ENCODE measurements at regions not wholly inside any gene's neighbourhood (a gene's known extent, or its start where the extent isn't known, plus 50 kb on each side); places are given as distances from the start of the nearest gene placed in this dataset.

- Mint-ChIP-seq H3K4me1 (peaks cover 9% of the 10 kb centered on the region), H3K9me3 (ENCODE audit: insufficient read depth) (no peaks in the 10 kb centered on the region), H3K4me3 (no peak overlapping the region), H3K27me3 (peaks cover 39% of the 10 kb centered on the region), H3K27ac (no peak overlapping the region)
- ChIA-PET POLR2A (no interaction called here), CTCF (no interaction called here)
- Histone ChIP-seq H3K36me3 (replicated peaks in 1 of 2; ENCODE audit: control extremely low read depth in 1 of 2, control insufficient read depth in 1 of 2, extremely low read depth in 1 of 2, insufficient read depth in 2 of 2, low read length in 1 of 2) (no peaks in the 10 kb centered on the region), H3K4me2 (replicated peaks; ENCODE audit: low read depth, low read length, poor library complexity, severe bottlenecking) (no peak overlapping the region), H3K4me3 (ENCODE audit: control extremely low read depth in 1 of 5, extremely low read depth in 1 of 5, insufficient read depth in 1 of 5, low read depth in 2 of 5, low read length in 4 of 5) (no peak overlapping the region), H3K9ac (ENCODE audit: low read length) (no peak overlapping the region), H3K79me2 (ENCODE audit: control insufficient read depth, insufficient read depth, low read length) (no peaks in the 10 kb centered on the region), H3K27ac (ENCODE audit: low read length in 2 of 2) (no peak overlapping the region), H3K9me3 (ENCODE audit: control extremely low read depth in 1 of 3, control insufficient read depth in 2 of 3, insufficient read depth in 1 of 3, low read length in 2 of 3) (peaks cover 0 to 2% (median 0%) of the 10 kb centered on the region in 3 donors), H4K20me1 (ENCODE audit: control insufficient read depth, insufficient read depth, low read length, poor library complexity, severe bottlenecking) (no peaks in the 10 kb centered on the region), H3K4me1 (ENCODE audit: control insufficient read depth in 2 of 2, insufficient read depth in 2 of 2, low read length in 2 of 2) (peaks cover 10 to 14% of the 10 kb centered on the region in 2 donors), H2AFZ (ENCODE audit: insufficient read depth, low read depth, low read length, poor library complexity, severe bottlenecking) (no peak overlapping the region), H3K27me3 (replicated peaks in 1 of 4; ENCODE audit: control extremely low read depth in 1 of 4, control insufficient read depth in 3 of 4, insufficient read depth in 4 of 4, low read length in 3 of 4) (peaks cover 0 to 24% (median 3%) of the 10 kb centered on the region in 4 experiments)
- intact Hi-C loops (cut with micrococcal nuclease), result no loop called here
- no peak for ATAC-seq (ENCODE audit: low read depth)
- DNase-seq, result no peak
- 92% methylated on average over 10 of the region's 10 CpGs for WGBS (ENCODE audit: insufficient coverage)
- TF ChIP-seq, protein P1, sequence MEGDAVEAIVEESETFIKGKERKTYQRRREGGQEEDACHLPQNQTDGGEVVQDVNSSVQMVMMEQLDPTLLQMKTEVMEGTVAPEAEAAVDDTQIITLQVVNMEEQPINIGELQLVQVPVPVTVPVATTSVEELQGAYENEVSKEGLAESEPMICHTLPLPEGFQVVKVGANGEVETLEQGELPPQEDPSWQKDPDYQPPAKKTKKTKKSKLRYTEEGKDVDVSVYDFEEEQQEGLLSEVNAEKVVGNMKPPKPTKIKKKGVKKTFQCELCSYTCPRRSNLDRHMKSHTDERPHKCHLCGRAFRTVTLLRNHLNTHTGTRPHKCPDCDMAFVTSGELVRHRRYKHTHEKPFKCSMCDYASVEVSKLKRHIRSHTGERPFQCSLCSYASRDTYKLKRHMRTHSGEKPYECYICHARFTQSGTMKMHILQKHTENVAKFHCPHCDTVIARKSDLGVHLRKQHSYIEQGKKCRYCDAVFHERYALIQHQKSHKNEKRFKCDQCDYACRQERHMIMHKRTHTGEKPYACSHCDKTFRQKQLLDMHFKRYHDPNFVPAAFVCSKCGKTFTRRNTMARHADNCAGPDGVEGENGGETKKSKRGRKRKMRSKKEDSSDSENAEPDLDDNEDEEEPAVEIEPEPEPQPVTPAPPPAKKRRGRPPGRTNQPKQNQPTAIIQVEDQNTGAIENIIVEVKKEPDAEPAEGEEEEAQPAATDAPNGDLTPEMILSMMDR (IDR thresholded peaks at IDR 0.05), result no peak
- TF ChIP-seq EZH2 (IDR thresholded peaks at IDR 0.05; ENCODE audit: borderline replicate concordance, insufficient read depth, low read depth, low read length, poor library complexity, severe bottlenecking), result no peak
Observed at GRCh38 chr10:42936580-42936979, 140.3 kb upstream of the RET start.

DNA sequence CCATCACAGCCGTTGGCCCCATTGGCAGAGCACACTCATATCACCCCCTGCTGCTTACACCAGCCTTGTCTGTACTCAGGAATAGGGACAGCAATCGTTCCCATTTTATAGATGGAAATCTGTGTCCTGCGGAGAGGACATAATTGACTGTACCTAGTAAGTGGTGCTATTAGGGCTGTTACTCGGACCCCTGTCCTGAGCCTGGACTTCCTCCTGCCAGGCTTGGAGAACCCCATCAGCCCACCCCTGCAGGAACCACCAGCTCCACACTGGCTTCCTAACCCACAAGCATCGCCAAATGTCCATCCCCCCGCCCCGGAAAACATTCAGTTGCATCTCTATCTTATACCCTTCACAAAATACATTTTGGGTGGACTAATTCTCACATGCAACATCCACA is 139.8 kb upstream of the RET start:
- H4K20me1 ChIP-seq (ENCODE audit: control insufficient read depth, insufficient read depth, low read length, poor library complexity, severe bottlenecking), result no peaks in the 10 kb centered on the region
- H3K9ac ChIP-seq (ENCODE audit: low read length), result no peak overlapping the region
- H3K79me2 ChIP-seq (ENCODE audit: control insufficient read depth, insufficient read depth, low read length), result no peaks in the 10 kb centered on the region
- no peak overlapping the region for H3K4me2 ChIP-seq (replicated peaks; ENCODE audit: low read depth, low read length, poor library complexity, severe bottlenecking)
- peaks cover 0 to 2% (median 0%) of the 10 kb centered on the region in 3 donors for H3K9me3 ChIP-seq (ENCODE audit: control extremely low read depth in 1 of 3, control insufficient read depth in 2 of 3, insufficient read depth in 1 of 3, low read length in 2 of 3)
- no peak overlapping the region for H3K27ac ChIP-seq (ENCODE audit: low read length in 2 of 2)
- intact Hi-C loops (cut with micrococcal nuclease), result no loop called here
- H3K4me3 ChIP-seq (ENCODE audit: control extremely low read depth in 1 of 5, extremely low read depth in 1 of 5, insufficient read depth in 1 of 5, low read depth in 2 of 5, low read length in 4 of 5), result no peak overlapping the region
- peaks cover 0 to 24% (median 3%) of the 10 kb centered on the region in 4 experiments for H3K27me3 ChIP-seq (replicated peaks in 1 of 4; ENCODE audit: control extremely low read depth in 1 of 4, control insufficient read depth in 3 of 4, insufficient read depth in 4 of 4, low read length in 3 of 4)
- 89% methylated on average over 4 of the region's 7 CpGs for WGBS (ENCODE audit: insufficient coverage)
- DNase-seq, result no peak
- TF ChIP-seq, protein P1 (IDR thresholded peaks at IDR 0.05), result no peak
- no peak for TF ChIP-seq EZH2 (IDR thresholded peaks at IDR 0.05; ENCODE audit: borderline replicate concordance, insufficient read depth, low read depth, low read length, poor library complexity, severe bottlenecking)
- H3K36me3 ChIP-seq (replicated peaks in 1 of 2; ENCODE audit: control extremely low read depth in 1 of 2, control insufficient read depth in 1 of 2, extremely low read depth in 1 of 2, insufficient read depth in 2 of 2, low read length in 1 of 2), result no peaks in the 10 kb centered on the region
- CTCF ChIA-PET, result no interaction called here
- no peak overlapping the region for H3K4me3 Mint-ChIP-seq
- peaks cover 37% of the 10 kb centered on the region for H3K27me3 Mint-ChIP-seq
- POLR2A ChIA-PET, result no interaction called here
- no peaks in the 10 kb centered on the region for H3K9me3 Mint-ChIP-seq (ENCODE audit: insufficient read depth)
- ATAC-seq (ENCODE audit: low read depth), result no peak
- no peak overlapping the region for H2AFZ ChIP-seq (ENCODE audit: insufficient read depth, low read depth, low read length, poor library complexity, severe bottlenecking)
- peaks cover 10 to 14% of the 10 kb centered on the region in 2 donors for H3K4me1 ChIP-seq (ENCODE audit: control insufficient read depth in 2 of 2, insufficient read depth in 2 of 2, low read length in 2 of 2)
- no peak overlapping the region for H3K27ac Mint-ChIP-seq
- H3K4me1 Mint-ChIP-seq, result peaks cover 9% of the 10 kb centered on the region
